Prostate gland (tissue), 2 donors: ENCODE measurements at regions not wholly inside any gene's neighbourhood (a gene's known extent, or its start where the extent isn't known, plus 50 kb on each side); places are given as distances from the start of the nearest gene placed in this dataset.
"Not testable (repeated sequence)": the region's sequence is repeated elsewhere in the genome, so short reads cannot be mapped to it uniquely, and the experiment has no call there.

ENCODE experiments used
- DNase-seq: peaks from one replicate; pipeline ENCODE4 v3.0.0-alpha.2; 2019; ENCODE audit warnings: low spot score
- H3K27ac ChIP-seq, 2 donors: fragments of 200-600 bp; sonication (generic); 2 replicates each; pipeline ENCODE4 v1.5.1; 2017 to 2019
- H3K27me3 ChIP-seq: fragments of 200-600 bp; sonication (generic); replicated peaks from 2 replicates; pipeline ENCODE4 v1.5.1; 2019; ENCODE audit not compliant: insufficient read depth
- H3K36me3 ChIP-seq, 2 donors: fragments of 200-600 bp; sonication (generic); 1 replicate in 1 of 2; 2 replicates in 1 of 2; pipeline versions ENCODE4 v1.5.1 to v1.8.1; 2017 to 2019
- H3K4me1 ChIP-seq: fragments of 200-600 bp; sonication (generic); replicated peaks from 2 replicates; pipeline ENCODE4 v1.5.1; 2019
- H3K4me3 ChIP-seq, 2 donors: fragments of 200-600 bp; sonication (generic); 2 replicates each; pipeline ENCODE4 v1.5.1; 2017 to 2019
- H3K9me3 ChIP-seq: fragments of 200-600 bp; sonication (generic); 2 replicates; pipeline ENCODE4 v1.5.1; 2017
- POLR2A ChIP-seq: fragments of 450-650 bp; IDR thresholded peaks from one replicate; pipeline ENCODE4 v1.6.1; 2016; ENCODE audit warnings: antibody characterized with exemption, mild to moderate bottlenecking
- POLR2AphosphoS5 ChIP-seq: sonication (generic); formaldehyde crosslinking; IDR thresholded peaks from one replicate; pipeline ENCODE4 v1.6.1; 2017; ENCODE audit warnings: antibody characterized with exemption
- WGBS: methylation state at CpG from one replicate; pipeline ENCODE4 v1.1.5; 2018; 5-methylcytosine and 5-hydroxymethylcytosine counted together
- intact Hi-C: fragments of 100-400 bp; cut with DNase I; formaldehyde crosslinking; loops from one replicate; pipeline ENCODE4 v1.14.2; 2022
- TF ChIP-seq, protein P1 (sequence below), 4 experiments: fragments of 200-600 bp in 2 of 4; fragments of 450-650 bp in 2 of 4; sonication (generic) in 2 of 4; IDR thresholded peaks; 1 replicate in 3 of 4; 2 replicates in 1 of 4; pipeline ENCODE4 v1.5.1; 2016 to 2019; ENCODE audit warnings: antibody characterized with exemption in 4 of 4, mild to moderate bottlenecking in 2 of 4, moderate library complexity in 2 of 4

DNA sequence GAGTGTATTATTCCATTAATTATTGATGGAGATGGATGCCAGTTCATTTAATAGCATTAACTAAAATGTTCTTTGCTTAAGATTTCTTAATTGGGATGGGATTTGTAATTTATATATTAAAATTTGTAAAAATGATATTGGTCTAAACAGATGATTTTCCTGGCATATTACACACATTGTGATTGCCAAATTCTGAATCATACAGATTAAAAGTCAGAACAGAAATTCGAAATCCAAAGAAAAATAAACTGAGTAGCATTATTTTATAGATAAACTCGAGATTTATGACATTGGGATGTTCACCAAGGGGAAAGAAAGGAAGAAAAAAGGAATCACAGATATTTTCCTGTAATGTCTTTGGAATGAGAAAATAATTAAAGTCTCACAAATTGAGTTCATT is 481.1 kb downstream of the CCER1 start:
- intact Hi-C loops = no loop called here
- H3K4me3 ChIP-seq = no peak overlapping the region
- H3K27me3 ChIP-seq = no peaks in the 10 kb centered on the region
- no peak for DNase-seq
- no peaks in the 10 kb centered on the region for H3K9me3 ChIP-seq
- H3K27ac ChIP-seq = no peak overlapping the region
- 28% methylated on average over 2 of the region's 2 CpGs for WGBS
- no peaks in the 10 kb centered on the region for H3K36me3 ChIP-seq
- TF ChIP-seq, protein P1, sequence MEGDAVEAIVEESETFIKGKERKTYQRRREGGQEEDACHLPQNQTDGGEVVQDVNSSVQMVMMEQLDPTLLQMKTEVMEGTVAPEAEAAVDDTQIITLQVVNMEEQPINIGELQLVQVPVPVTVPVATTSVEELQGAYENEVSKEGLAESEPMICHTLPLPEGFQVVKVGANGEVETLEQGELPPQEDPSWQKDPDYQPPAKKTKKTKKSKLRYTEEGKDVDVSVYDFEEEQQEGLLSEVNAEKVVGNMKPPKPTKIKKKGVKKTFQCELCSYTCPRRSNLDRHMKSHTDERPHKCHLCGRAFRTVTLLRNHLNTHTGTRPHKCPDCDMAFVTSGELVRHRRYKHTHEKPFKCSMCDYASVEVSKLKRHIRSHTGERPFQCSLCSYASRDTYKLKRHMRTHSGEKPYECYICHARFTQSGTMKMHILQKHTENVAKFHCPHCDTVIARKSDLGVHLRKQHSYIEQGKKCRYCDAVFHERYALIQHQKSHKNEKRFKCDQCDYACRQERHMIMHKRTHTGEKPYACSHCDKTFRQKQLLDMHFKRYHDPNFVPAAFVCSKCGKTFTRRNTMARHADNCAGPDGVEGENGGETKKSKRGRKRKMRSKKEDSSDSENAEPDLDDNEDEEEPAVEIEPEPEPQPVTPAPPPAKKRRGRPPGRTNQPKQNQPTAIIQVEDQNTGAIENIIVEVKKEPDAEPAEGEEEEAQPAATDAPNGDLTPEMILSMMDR (IDR thresholded peaks at IDR 0.05) = no peak
- TF ChIP-seq POLR2AphosphoS5 (no peak), POLR2A (no peak)
- H3K4me1 ChIP-seq = no peaks in the 10 kb centered on the region

DNA sequence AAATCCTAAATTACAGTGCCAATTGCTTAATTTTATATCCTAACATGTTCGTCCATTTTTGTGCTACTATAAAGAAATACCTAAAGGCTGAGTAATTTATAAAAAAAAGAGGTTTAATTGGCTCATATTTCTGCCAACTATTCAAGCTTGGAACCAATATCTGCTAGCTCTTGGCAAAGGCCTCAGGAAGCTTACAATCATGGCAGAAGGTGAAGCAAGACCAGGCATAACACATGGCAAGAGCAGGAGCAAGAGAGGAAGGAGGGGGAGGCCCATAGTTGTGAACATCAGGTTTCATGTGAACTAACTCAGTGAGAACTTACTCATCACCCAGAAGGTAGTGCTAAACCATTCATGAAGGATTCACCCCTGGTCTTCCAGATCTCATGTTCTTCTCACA is 494.3 kb downstream of the CCER1 start:
- Histone ChIP-seq H3K4me3 (no peak overlapping the region), H3K27me3 (no peaks in the 10 kb centered on the region), H3K27ac (no peak overlapping the region), H3K9me3 (no peaks in the 10 kb centered on the region), H3K4me1 (no peaks in the 10 kb centered on the region), H3K36me3 (no peaks in the 10 kb centered on the region)
- 39% methylated on average over 1 of the region's 1 CpG for WGBS
- no peak for DNase-seq
- intact Hi-C loops = no loop called here
- TF ChIP-seq POLR2AphosphoS5 (no peak), POLR2A (no peak)
- TF ChIP-seq, protein P1 (IDR thresholded peaks at IDR 0.05) = no peak

- H3K4me1 ChIP-seq = no peaks in the 10 kb centered on the region
- TF ChIP-seq, protein P1 (IDR thresholded peaks at IDR 0.05) = no peak
- TF ChIP-seq POLR2AphosphoS5 (no peak), POLR2A (no peak)
- H3K4me3 ChIP-seq = no peak overlapping the region
- no peaks in the 10 kb centered on the region for H3K27me3 ChIP-seq
- intact Hi-C loops = no loop called here
- DNase-seq = no peak
- H3K9me3 ChIP-seq = no peaks in the 10 kb centered on the region
- H3K36me3 ChIP-seq = no peaks in the 10 kb centered on the region
- WGBS = 91% methylated on average over 3 of the region's 3 CpGs
- H3K27ac ChIP-seq = no peak overlapping the region
These were observed 498.7 kb downstream of the CCER1 start for GRCh38 chr12:90456248-90456647.

DNA sequence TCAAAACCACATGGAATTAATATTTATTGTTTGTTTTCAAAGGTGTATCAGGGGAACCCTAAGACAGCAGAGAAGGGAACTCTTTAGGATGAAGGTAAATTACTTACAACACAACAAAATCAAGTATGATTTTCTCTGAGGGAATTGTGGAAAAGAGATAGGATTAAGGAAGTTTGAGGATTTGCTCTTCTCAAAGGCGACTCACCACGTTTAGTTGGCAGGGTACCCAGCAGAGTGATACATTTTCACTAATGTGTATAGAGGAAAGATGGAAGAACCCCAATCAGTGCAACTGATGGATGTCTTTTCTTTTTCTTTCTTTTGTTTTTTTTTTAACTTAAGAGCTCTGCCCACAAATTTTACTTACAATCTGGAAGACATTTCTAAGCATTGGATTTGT is 499.2 kb downstream of the CCER1 start:
- H3K27me3 ChIP-seq = no peaks in the 10 kb centered on the region
- no peaks in the 10 kb centered on the region for H3K9me3 ChIP-seq
- H3K4me3 ChIP-seq = no peak overlapping the region
- 91% methylated on average over 2 of the region's 2 CpGs for WGBS
- H3K27ac ChIP-seq = no peak overlapping the region
- DNase-seq = no peak
- TF ChIP-seq, protein P1 (IDR thresholded peaks at IDR 0.05) = no peak
- TF ChIP-seq POLR2A (no peak), POLR2AphosphoS5 (no peak)
- no peaks in the 10 kb centered on the region for H3K4me1 ChIP-seq
- intact Hi-C loops = no loop called here
- H3K36me3 ChIP-seq = no peaks in the 10 kb centered on the region

DNA sequence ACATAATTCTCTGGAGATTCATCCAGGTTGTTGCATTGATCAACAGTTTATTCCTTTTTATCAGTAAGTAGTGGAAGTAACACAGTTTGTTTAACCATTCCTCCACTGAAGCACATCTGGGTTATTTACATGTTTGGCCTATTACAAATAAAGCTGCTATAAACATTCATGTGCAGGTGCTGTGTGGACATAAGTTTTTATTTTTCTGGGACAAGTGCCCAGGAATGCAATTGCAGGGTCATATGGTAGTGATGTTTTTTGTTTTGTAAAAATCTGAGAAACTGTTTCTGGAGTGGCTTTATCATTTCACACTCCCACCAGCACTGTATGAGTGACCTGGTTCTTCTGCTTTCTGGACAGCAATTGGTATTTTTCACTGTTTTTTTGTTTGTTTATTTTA is 505.4 kb downstream of the CCER1 start:
- Histone ChIP-seq H3K27ac (no peak overlapping the region), H3K9me3 (no peaks in the 10 kb centered on the region), H3K27me3 (no peaks in the 10 kb centered on the region), H3K4me1 (no peaks in the 10 kb centered on the region), H3K4me3 (no peak overlapping the region), H3K36me3 (no peaks in the 10 kb centered on the region)
- TF ChIP-seq POLR2A = no peak
- TF ChIP-seq, protein P1 (IDR thresholded peaks at IDR 0.05) = no peak
- intact Hi-C loops = no loop called here
- DNase-seq = no peak

DNA sequence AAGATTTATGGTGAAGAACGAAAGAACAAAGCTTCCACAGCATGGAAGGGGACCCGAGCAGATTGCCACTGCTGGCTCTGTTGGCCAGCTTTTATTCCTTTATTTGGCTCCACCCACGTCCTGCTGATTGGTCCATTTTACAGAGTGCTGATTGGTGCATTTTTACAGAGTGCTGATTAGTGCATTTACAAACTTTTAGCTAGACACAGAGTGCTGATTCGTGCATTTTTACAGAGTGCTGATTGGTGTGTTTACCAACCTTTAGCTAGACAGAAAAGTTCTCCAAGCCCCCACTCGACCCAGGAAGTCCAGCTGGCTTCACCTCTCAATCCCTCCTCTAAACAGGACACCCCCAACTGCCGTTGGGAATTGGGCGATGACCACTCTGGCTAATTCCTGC is 511.5 kb downstream of the CCER1 start:
- H3K36me3 ChIP-seq, H3K27me3 ChIP-seq, DNase-seq, intact Hi-C loops, H3K9me3 ChIP-seq, H3K27ac ChIP-seq, H3K4me1 ChIP-seq, H3K4me3 ChIP-seq: not testable (repeated sequence)
- WGBS = 85% methylated on average over 7 of the region's 7 CpGs
